ENCODE measurements at regions not wholly inside any gene's neighbourhood (a gene's known extent, or its start where the extent isn't known, plus 50 kb on each side); places are given as distances from the start of the nearest gene placed in this dataset.

DNA sequence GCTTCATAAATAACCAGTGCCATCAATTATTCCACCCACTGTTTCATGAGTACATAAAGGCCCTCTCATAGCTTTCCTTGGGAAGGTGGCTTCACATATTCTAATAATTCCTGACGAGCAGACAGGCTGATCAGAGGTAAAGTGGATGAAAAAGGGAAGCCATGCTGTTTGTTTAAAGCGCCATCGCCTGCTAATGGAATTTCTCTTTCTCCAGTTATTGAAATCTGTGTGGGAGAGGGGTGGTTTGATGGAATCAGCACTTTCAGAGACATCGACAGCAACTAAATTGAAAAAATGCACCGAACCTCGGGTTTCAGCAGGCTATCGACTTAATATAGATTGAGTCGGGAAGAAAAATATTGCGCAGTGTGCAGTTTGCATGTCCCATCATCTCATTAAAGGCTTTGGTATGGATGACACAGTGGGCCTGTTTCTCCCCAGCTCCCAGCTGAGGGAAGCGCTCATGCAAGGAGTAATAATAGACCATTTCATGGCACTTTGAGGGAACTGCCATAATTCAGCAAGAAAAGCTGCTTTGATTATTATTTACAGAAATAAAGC lies 472.1 kb downstream of the RBFOX1 start:
- H3K9me3 ChIP-seq (ENCODE audit: low read depth), result no peaks in the 10 kb centered on the region
- no peak overlapping the region for H3K4me2 ChIP-seq
- H3K79me2 ChIP-seq, result no peaks in the 10 kb centered on the region
- TF ChIP-seq EZH2 (IDR thresholded peaks at IDR 0.05; ENCODE audit: borderline replicate concordance) (no peak), EZH2phosphoT487 (IDR thresholded peaks at IDR 0.05; ENCODE audit: low read depth, severe bottlenecking, unreplicated experiment) (no peak)
- TF ChIP-seq, protein P1, sequence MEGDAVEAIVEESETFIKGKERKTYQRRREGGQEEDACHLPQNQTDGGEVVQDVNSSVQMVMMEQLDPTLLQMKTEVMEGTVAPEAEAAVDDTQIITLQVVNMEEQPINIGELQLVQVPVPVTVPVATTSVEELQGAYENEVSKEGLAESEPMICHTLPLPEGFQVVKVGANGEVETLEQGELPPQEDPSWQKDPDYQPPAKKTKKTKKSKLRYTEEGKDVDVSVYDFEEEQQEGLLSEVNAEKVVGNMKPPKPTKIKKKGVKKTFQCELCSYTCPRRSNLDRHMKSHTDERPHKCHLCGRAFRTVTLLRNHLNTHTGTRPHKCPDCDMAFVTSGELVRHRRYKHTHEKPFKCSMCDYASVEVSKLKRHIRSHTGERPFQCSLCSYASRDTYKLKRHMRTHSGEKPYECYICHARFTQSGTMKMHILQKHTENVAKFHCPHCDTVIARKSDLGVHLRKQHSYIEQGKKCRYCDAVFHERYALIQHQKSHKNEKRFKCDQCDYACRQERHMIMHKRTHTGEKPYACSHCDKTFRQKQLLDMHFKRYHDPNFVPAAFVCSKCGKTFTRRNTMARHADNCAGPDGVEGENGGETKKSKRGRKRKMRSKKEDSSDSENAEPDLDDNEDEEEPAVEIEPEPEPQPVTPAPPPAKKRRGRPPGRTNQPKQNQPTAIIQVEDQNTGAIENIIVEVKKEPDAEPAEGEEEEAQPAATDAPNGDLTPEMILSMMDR (IDR thresholded peaks at IDR 0.05; ENCODE audit: poor library complexity), result no peak
- no peaks in the 10 kb centered on the region for H3K36me3 ChIP-seq (replicated peaks; ENCODE audit: insufficient read depth, low read depth)
- H3K27ac ChIP-seq, result no peak overlapping the region
- no peaks in the 10 kb centered on the region for H3K27me3 ChIP-seq
- H3K4me3 ChIP-seq, result no peak overlapping the region
- H4K20me1 ChIP-seq (ENCODE audit: insufficient read depth, poor library complexity, severe bottlenecking), result no peaks in the 10 kb centered on the region
- H3K4me1 ChIP-seq (ENCODE audit: insufficient read depth), result no peaks in the 10 kb centered on the region
- no peak overlapping the region for H2AFZ ChIP-seq
- DNase-seq (ENCODE audit: low spot score), result no peak
- 90% methylated on average over 10 of the region's 10 CpGs for WGBS (ENCODE audit: low lambda C conversion rate, missing lambda C conversion rate)
- no peaks in the 10 kb centered on the region for H3K9me2 ChIP-seq (replicated peaks; ENCODE audit: insufficient read depth)

DNA sequence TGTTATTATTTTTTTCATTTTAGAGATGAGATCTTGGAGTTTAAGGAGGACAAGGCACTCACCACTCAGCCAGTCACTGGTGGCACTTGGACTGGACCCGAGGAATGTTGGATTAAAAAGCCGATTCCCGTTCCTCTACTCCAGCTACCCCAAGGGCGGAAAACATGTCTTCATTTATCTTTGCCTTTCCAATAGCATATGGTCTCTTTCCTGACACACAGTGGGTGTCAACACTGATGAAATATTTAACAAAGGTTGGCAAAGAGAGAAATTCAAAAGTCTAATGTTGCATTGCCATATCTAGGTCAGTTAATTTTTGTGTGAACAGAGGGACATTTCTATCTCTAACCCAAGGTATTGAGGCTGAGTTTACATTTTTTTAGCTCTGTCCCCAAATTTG lies 459.7 kb downstream of the RBFOX1 start:
- H3K79me2 ChIP-seq, result no peaks in the 10 kb centered on the region
- no peaks in the 10 kb centered on the region for H3K27me3 ChIP-seq
- no peaks in the 10 kb centered on the region for H3K36me3 ChIP-seq (replicated peaks; ENCODE audit: insufficient read depth, low read depth)
- H4K20me1 ChIP-seq (ENCODE audit: insufficient read depth, poor library complexity, severe bottlenecking), result no peaks in the 10 kb centered on the region
- no peak overlapping the region for H2AFZ ChIP-seq
- no peaks in the 10 kb centered on the region for H3K4me1 ChIP-seq (ENCODE audit: insufficient read depth)
- DNase-seq (ENCODE audit: low spot score), result no peak
- H3K9me3 ChIP-seq (ENCODE audit: low read depth), result no peaks in the 10 kb centered on the region
- no peak for TF ChIP-seq EZH2phosphoT487 (IDR thresholded peaks at IDR 0.05; ENCODE audit: low read depth, severe bottlenecking, unreplicated experiment)
- TF ChIP-seq, protein P1 (IDR thresholded peaks at IDR 0.05; ENCODE audit: poor library complexity), result no peak
- no peak for TF ChIP-seq EZH2 (IDR thresholded peaks at IDR 0.05; ENCODE audit: borderline replicate concordance)
- 93% methylated on average over 4 of the region's 4 CpGs for WGBS (ENCODE audit: low lambda C conversion rate, missing lambda C conversion rate)
- no peak overlapping the region for H3K4me3 ChIP-seq
- no peaks in the 10 kb centered on the region for H3K9me2 ChIP-seq (replicated peaks; ENCODE audit: insufficient read depth)
- no peak overlapping the region for H3K27ac ChIP-seq
- no peak overlapping the region for H3K4me2 ChIP-seq

DNA sequence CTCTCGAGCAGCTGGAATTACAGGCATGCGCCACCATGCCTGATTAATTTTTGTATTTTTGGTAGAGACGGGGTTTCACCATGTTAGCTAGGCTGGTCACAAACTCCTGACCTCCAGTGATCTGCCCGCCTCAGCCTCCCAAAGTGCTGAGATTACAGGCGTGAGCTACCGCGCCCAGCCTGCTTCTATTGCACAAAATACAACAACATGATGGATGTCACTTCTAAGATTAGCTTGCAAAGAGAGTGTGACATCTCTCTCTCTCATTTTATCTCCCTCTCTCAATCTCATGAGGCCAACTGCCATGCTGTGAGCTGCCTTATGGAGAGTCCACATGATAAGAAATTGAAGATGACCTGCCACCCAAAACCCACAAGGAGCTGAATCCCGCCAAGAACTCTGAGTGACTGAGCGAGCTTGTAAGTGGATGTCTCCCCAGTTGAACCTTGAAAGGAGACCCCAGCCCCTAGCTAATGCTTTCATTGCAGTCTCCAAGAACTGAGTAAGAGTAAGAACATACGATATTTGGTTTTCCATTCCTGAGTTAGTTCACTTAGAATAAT lies 458.5 kb downstream of the RBFOX1 start:
- H3K27ac ChIP-seq, result no peak overlapping the region
- no peak overlapping the region for H2AFZ ChIP-seq
- DNase-seq (ENCODE audit: low spot score), result no peak
- TF ChIP-seq, protein P1 (IDR thresholded peaks at IDR 0.05; ENCODE audit: poor library complexity), result no peak
- TF ChIP-seq EZH2phosphoT487 (IDR thresholded peaks at IDR 0.05; ENCODE audit: low read depth, severe bottlenecking, unreplicated experiment) (no peak), EZH2 (IDR thresholded peaks at IDR 0.05; ENCODE audit: borderline replicate concordance) (no peak)
- H3K4me3 ChIP-seq, result no peak overlapping the region
- H3K9me3 ChIP-seq (ENCODE audit: low read depth), result no peaks in the 10 kb centered on the region
- no peaks in the 10 kb centered on the region for H3K4me1 ChIP-seq (ENCODE audit: insufficient read depth)
- H3K36me3 ChIP-seq (replicated peaks; ENCODE audit: insufficient read depth, low read depth), result no peaks in the 10 kb centered on the region
- no peak overlapping the region for H3K4me2 ChIP-seq
- no peaks in the 10 kb centered on the region for H3K9me2 ChIP-seq (replicated peaks; ENCODE audit: insufficient read depth)
- 90% methylated on average over 10 of the region's 10 CpGs for WGBS (ENCODE audit: low lambda C conversion rate, missing lambda C conversion rate)
- no peaks in the 10 kb centered on the region for H4K20me1 ChIP-seq (ENCODE audit: insufficient read depth, poor library complexity, severe bottlenecking)
- H3K79me2 ChIP-seq, result no peaks in the 10 kb centered on the region
- no peaks in the 10 kb centered on the region for H3K27me3 ChIP-seq
